GM18907 (cell line): ENCODE measurements at regions not wholly inside any gene's neighbourhood (a gene's known extent, or its start where the extent isn't known, plus 50 kb on each side); places are given as distances from the start of the nearest gene placed in this dataset.

Experiments
- ATAC-seq: cut with Tn5 transposase; IDR thresholded peaks from one replicate; pipeline ENCODE4 v1.9.1; 2021; ENCODE audit warnings: mild to moderate bottlenecking, moderate library complexity; ENCODE audit not compliant: unreplicated experiment

- peak; percentile 80 for ATAC-seq
These were observed 115.5 kb upstream of the ZMIZ1 start for GRCh38 chr10:78953113-78953798.

- no peak for ATAC-seq
These were observed 114.9 kb upstream of the ZMIZ1 start for GRCh38 chr10:78953799-78954297.

- ATAC-seq, result no peak
These were observed 114.1 kb upstream of the ZMIZ1 start for GRCh38 chr10:78954689-78955088.

- no peak for ATAC-seq
These were observed 113.6 kb upstream of the ZMIZ1 start for GRCh38 chr10:78955206-78955605.

GRCh38 chr10:78956391-78956790, 112.4 kb upstream of the ZMIZ1 start:
- no peak for ATAC-seq

GRCh38 chr10:78957471-78958039, 111.2 kb upstream of the ZMIZ1 start:
- no peak for ATAC-seq

- ATAC-seq, result no peak
These were observed 109.4 kb upstream of the ZMIZ1 start for GRCh38 chr10:78959217-78959923.

- ATAC-seq, result no peak
These were observed 108.9 kb upstream of the ZMIZ1 start for GRCh38 chr10:78959924-78960285.

GRCh38 chr10:78960316-78960800, 108.4 kb upstream of the ZMIZ1 start:
- ATAC-seq, result no peak

GRCh38 chr10:78961760-78962159, 107.0 kb upstream of the ZMIZ1 start:
- ATAC-seq, result no peak

- ATAC-seq, result no peak
These were observed 105.4 kb upstream of the ZMIZ1 start for GRCh38 chr10:78963074-78964034.

GRCh38 chr10:78964274-78964951, 104.4 kb upstream of the ZMIZ1 start:
- ATAC-seq, result no peak

GRCh38 chr10:78964952-78965633, 103.7 kb upstream of the ZMIZ1 start:
- no peak for ATAC-seq

- no peak for ATAC-seq
These were observed 102.5 kb upstream of the ZMIZ1 start for GRCh38 chr10:78966182-78966787.

- no peak for ATAC-seq
These were observed 101.8 kb upstream of the ZMIZ1 start for GRCh38 chr10:78966844-78967488.

- ATAC-seq, result no peak
These were observed 100.3 kb upstream of the ZMIZ1 start for GRCh38 chr10:78968300-78968942.

GRCh38 chr10:78968943-78969342, 99.8 kb upstream of the ZMIZ1 start:
- no peak for ATAC-seq

GRCh38 chr10:78969719-78970118, 99.0 kb upstream of the ZMIZ1 start:
- ATAC-seq, result no peak
